ENCODE measurements at regions not wholly inside any gene's neighbourhood (a gene's known extent, or its start where the extent isn't known, plus 50 kb on each side); places are given as distances from the start of the nearest gene placed in this dataset.
"Not testable (repeated sequence)": the region's sequence is repeated elsewhere in the genome, so short reads cannot be mapped to it uniquely, and the experiment has no call there.

DNA sequence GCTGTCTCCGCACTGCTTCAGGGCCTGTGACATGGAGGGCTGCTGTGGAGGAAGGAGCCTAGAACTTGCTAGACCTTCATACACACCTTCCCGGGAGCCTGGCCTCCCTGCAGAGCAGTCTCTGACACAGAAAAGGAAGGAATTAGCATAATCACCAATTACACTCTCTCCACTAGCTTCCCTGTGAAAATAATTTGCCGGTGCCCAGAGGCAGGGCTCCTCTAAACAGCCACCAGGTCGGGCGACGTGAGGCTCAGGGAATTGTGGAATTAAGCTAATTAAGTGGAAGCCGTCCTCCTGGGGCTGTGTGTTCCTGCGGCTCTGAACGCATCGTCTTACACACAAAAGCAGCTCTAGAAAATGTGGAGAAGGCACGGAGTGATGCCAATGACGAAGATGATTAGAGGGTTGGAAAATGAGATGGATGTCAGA lies 82.6 kb downstream of the NENF start:
- peaks cover 23% of the 10 kb centered on the region for H3K4me1 ChIP-seq (ENCODE audit: insufficient read depth, insufficient read length)
- peaks cover 7% of the 10 kb centered on the region for H3K27me3 ChIP-seq (ENCODE audit: insufficient read depth, insufficient read length)
- H3K9me3 ChIP-seq (ENCODE audit: insufficient read depth, low read length): no peaks in the 10 kb centered on the region
- no peaks in the 10 kb centered on the region for H3K36me3 ChIP-seq (ENCODE audit: insufficient read depth, insufficient read length, low read length)
- no peak overlapping the region for H3K4me3 ChIP-seq (ENCODE audit: insufficient read length, low read depth)
- no peak for TF ChIP-seq ZNF274 (IDR thresholded peaks at IDR 0.05; ENCODE audit: low read depth, low read length)
- no peak for TF ChIP-seq SUZ12 (IDR thresholded peaks at IDR 0.05; ENCODE audit: extremely low read depth, insufficient read depth, insufficient read length)
- TF ChIP-seq YY1 (IDR thresholded peaks at IDR 0.05; ENCODE audit: insufficient read depth, insufficient read length): no peak
- peak overlapping the region; percentile 11 for H3K9ac ChIP-seq (ENCODE audit: insufficient read length, low read depth)
- no peak for DNase-seq (ENCODE audit: low read depth, low spot score)

GRCh38 chr1:212516012-212516411 lies 83.3 kb downstream of the NENF start:
- H3K4me3 ChIP-seq (ENCODE audit: insufficient read length, low read depth); H3K9ac ChIP-seq (ENCODE audit: insufficient read length, low read depth); H3K36me3 ChIP-seq (ENCODE audit: insufficient read depth, insufficient read length, low read length); DNase-seq (ENCODE audit: low read depth, low spot score); H3K9me3 ChIP-seq (ENCODE audit: insufficient read depth, low read length); H3K27me3 ChIP-seq (ENCODE audit: insufficient read depth, insufficient read length): not testable (repeated sequence)
- H3K4me1 ChIP-seq (ENCODE audit: insufficient read depth, insufficient read length): peaks cover 23% of the 10 kb centered on the region

DNA sequence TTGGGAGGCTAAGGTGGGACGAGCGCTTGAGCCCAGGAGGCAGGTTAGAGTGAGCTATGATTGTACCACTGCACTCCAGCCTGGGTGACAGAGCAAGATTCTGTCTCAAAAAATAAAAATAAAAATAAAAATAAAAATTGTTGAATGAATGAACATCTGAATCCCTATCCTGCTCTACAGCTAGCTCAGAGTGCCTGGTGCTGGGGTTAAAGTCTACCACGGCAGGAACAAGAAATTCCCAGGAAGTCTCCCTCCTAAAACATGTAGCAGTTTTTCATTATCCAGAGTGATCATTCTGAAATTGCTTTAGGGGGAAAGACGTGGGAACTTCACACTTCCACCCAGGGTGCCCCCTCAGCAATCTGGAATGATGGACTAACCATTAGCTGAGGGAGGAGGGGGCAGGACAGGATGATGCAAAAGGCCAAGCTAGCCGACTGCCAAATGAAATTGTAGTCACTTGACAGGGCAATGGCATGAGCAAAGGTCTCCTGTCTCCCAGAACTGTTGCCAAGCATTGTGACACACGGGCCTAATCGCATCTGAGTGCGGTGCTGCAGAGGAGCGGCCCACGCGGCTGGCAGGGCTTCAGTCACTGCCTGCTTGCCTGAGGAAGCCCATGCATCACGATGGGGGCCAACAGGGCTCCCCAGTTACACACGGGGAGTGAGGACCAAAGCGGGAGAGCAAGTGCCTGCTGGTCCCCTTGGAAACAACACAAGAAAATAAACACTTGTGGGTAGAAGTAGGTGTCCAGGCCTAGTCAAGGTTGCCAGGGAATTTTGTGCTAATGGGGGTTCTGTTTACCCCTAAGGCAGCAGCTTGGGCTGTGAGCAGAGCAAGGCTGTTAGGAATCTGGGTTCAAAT lies 85.7 kb downstream of the NENF start:
- no peak for DNase-seq (ENCODE audit: low read depth, low spot score)
- Histone ChIP-seq H3K9me3 (ENCODE audit: insufficient read depth, low read length) (no peaks in the 10 kb centered on the region), H3K27me3 (ENCODE audit: insufficient read depth, insufficient read length) (peaks cover 7% of the 10 kb centered on the region), H3K4me1 (ENCODE audit: insufficient read depth, insufficient read length) (peaks cover 16% of the 10 kb centered on the region), H3K4me3 (ENCODE audit: insufficient read length, low read depth) (no peak overlapping the region), H3K36me3 (ENCODE audit: insufficient read depth, insufficient read length, low read length) (no peaks in the 10 kb centered on the region), H3K9ac (ENCODE audit: insufficient read length, low read depth) (no peak overlapping the region)
- no peak for TF ChIP-seq ZNF274 (IDR thresholded peaks at IDR 0.05; ENCODE audit: low read depth, low read length)
- TF ChIP-seq SUZ12 (IDR thresholded peaks at IDR 0.05; ENCODE audit: extremely low read depth, insufficient read depth, insufficient read length): no peak
- TF ChIP-seq YY1 (IDR thresholded peaks at IDR 0.05; ENCODE audit: insufficient read depth, insufficient read length): no peak

- Histone ChIP-seq H3K4me3 (ENCODE audit: insufficient read length, low read depth) (no peak overlapping the region), H3K4me1 (ENCODE audit: insufficient read depth, insufficient read length) (peaks cover 12% of the 10 kb centered on the region), H3K27me3 (ENCODE audit: insufficient read depth, insufficient read length) (peaks cover 5% of the 10 kb centered on the region), H3K9me3 (ENCODE audit: insufficient read depth, low read length) (no peaks in the 10 kb centered on the region), H3K36me3 (ENCODE audit: insufficient read depth, insufficient read length, low read length) (no peaks in the 10 kb centered on the region), H3K9ac (ENCODE audit: insufficient read length, low read depth) (no peak overlapping the region)
- DNase-seq (ENCODE audit: low read depth, low spot score): no peak
- TF ChIP-seq YY1 (IDR thresholded peaks at IDR 0.05; ENCODE audit: insufficient read depth, insufficient read length) (no peak), SUZ12 (IDR thresholded peaks at IDR 0.05; ENCODE audit: extremely low read depth, insufficient read depth, insufficient read length) (no peak), ZNF274 (IDR thresholded peaks at IDR 0.05; ENCODE audit: low read depth, low read length) (no peak)
Observed at GRCh38 chr1:212519131-212519530, 86.4 kb downstream of the NENF start.

GRCh38 chr1:212520299-212520698 lies 87.6 kb downstream of the NENF start:
- TF ChIP-seq YY1 (IDR thresholded peaks at IDR 0.05; ENCODE audit: insufficient read depth, insufficient read length) (no peak), ZNF274 (IDR thresholded peaks at IDR 0.05; ENCODE audit: low read depth, low read length) (no peak), SUZ12 (IDR thresholded peaks at IDR 0.05; ENCODE audit: extremely low read depth, insufficient read depth, insufficient read length) (no peak)
- H3K27me3 ChIP-seq (ENCODE audit: insufficient read depth, insufficient read length): peaks cover 4% of the 10 kb centered on the region
- DNase-seq (ENCODE audit: low read depth, low spot score): no peak

DNA sequence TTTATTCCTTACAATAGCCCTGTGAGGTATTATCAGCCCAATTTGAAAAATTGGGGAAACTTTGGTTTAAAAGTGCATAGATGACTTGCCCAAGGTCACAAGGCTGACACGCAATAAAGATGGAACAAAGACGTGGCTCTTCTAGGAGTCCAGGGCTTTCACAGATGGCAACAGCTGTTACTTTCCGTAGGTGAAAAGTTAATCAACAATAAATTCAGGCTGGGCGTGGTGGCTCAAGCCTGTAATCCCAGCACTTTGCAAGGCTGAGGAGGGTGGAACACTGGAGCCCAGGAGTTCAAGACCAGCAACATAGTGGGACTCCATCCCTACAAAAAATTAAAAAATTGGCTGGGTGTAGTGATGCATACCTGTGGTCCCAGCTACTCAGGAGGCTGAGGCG lies 87.8 kb upstream of the ATF3 start:
- no peaks in the 10 kb centered on the region for H3K36me3 ChIP-seq (ENCODE audit: insufficient read depth, insufficient read length, low read length)
- TF ChIP-seq YY1 (IDR thresholded peaks at IDR 0.05; ENCODE audit: insufficient read depth, insufficient read length) (no peak), ZNF274 (IDR thresholded peaks at IDR 0.05; ENCODE audit: low read depth, low read length) (no peak), SUZ12 (IDR thresholded peaks at IDR 0.05; ENCODE audit: extremely low read depth, insufficient read depth, insufficient read length) (no peak)
- peaks cover 10% of the 10 kb centered on the region for H3K4me1 ChIP-seq (ENCODE audit: insufficient read depth, insufficient read length)
- H3K9ac ChIP-seq (ENCODE audit: insufficient read length, low read depth): no peak overlapping the region
- no peak for DNase-seq (ENCODE audit: low read depth, low spot score)
- peaks cover 4% of the 10 kb centered on the region for H3K27me3 ChIP-seq (ENCODE audit: insufficient read depth, insufficient read length)
- no peaks in the 10 kb centered on the region for H3K9me3 ChIP-seq (ENCODE audit: insufficient read depth, low read length)
- H3K4me3 ChIP-seq (ENCODE audit: insufficient read length, low read depth): no peak overlapping the region

More at GRCh38 chr1:212520299-212520698, 87.6 kb downstream of the NENF start:
- Histone ChIP-seq H3K9me3 (ENCODE audit: insufficient read depth, low read length) (no peaks in the 10 kb centered on the region), H3K4me1 (ENCODE audit: insufficient read depth, insufficient read length) (peaks cover 9% of the 10 kb centered on the region), H3K9ac (ENCODE audit: insufficient read length, low read depth) (no peak overlapping the region), H3K36me3 (ENCODE audit: insufficient read depth, insufficient read length, low read length) (no peaks in the 10 kb centered on the region), H3K4me3 (ENCODE audit: insufficient read length, low read depth) (no peak overlapping the region)

GRCh38 chr1:212525479-212526110 lies 83.0 kb upstream of the ATF3 start:
- TF ChIP-seq YY1 (IDR thresholded peaks at IDR 0.05; ENCODE audit: insufficient read depth, insufficient read length): no peak
- no peak for TF ChIP-seq SUZ12 (IDR thresholded peaks at IDR 0.05; ENCODE audit: extremely low read depth, insufficient read depth, insufficient read length)
- no peak for TF ChIP-seq ZNF274 (IDR thresholded peaks at IDR 0.05; ENCODE audit: low read depth, low read length)

More at GRCh38 chr1:212525479-212526110, 83.0 kb upstream of the ATF3 start:
- peaks cover 6% of the 10 kb centered on the region for H3K4me1 ChIP-seq (ENCODE audit: insufficient read depth, insufficient read length)
- no peak overlapping the region for H3K4me3 ChIP-seq (ENCODE audit: insufficient read length, low read depth)
- no peaks in the 10 kb centered on the region for H3K36me3 ChIP-seq (ENCODE audit: insufficient read depth, insufficient read length, low read length)
- DNase-seq (ENCODE audit: low read depth, low spot score): no peak
- no peaks in the 10 kb centered on the region for H3K27me3 ChIP-seq (ENCODE audit: insufficient read depth, insufficient read length)
- no peak overlapping the region for H3K9ac ChIP-seq (ENCODE audit: insufficient read length, low read depth)
- H3K9me3 ChIP-seq (ENCODE audit: insufficient read depth, low read length): no peaks in the 10 kb centered on the region
